Activated CD4-positive, alpha-beta memory T cell treated with anti-CD3 and anti-CD28 coated beads, Interleukin-2, amount 10 ng/mL, durations not matched to agents 7 days and 5 days (primary cell): ENCODE measurements at regions not wholly inside any gene's neighbourhood (a gene's known extent, or its start where the extent isn't known, plus 50 kb on each side); places are given as distances from the start of the nearest gene placed in this dataset.

Source experiments
- CTCF ChIA-PET: fragments of 350-600 bp; sonication (Branson Sonifier 250); formaldehyde crosslinking; loops from one replicate; lab custom pipeline; 2021; ENCODE audit warnings: antibody characterized with exemption, inconsistent platforms; lab: Charles Lee
- POLR2A ChIA-PET: fragments of 350-600 bp; sonication (Branson Sonifier 250); formaldehyde crosslinking; loops from one replicate; lab custom pipeline; 2021; ENCODE audit warnings: antibody characterized with exemption; lab: Charles Lee
- DNase-seq: peaks from one replicate; pipeline ENCODE4 v3.0.0-alpha.2; 2020
- H3K27ac Mint-ChIP-seq: one replicate; pipeline ENCODE4 v1.8.0; 2021; ENCODE audit warnings: mild to moderate bottlenecking, mixed read lengths
- H3K27me3 Mint-ChIP-seq: one replicate; pipeline ENCODE4 v1.8.0; 2021; ENCODE audit warnings: mixed read lengths
- H3K36me3 Mint-ChIP-seq: one replicate; pipeline ENCODE4 v1.8.0; 2021; ENCODE audit warnings: low read depth, mixed read lengths
- H3K4me1 Mint-ChIP-seq: one replicate; pipeline ENCODE4 v1.8.0; 2021; ENCODE audit warnings: mixed read lengths
- H3K4me3 Mint-ChIP-seq: one replicate; pipeline ENCODE4 v1.8.0; 2021; ENCODE audit warnings: mild to moderate bottlenecking, mixed read lengths
- H3K9me3 Mint-ChIP-seq: one replicate; pipeline ENCODE4 v1.8.0; 2021; ENCODE audit warnings: mixed read lengths

GRCh38 chr5:1686016-1686802 lies 113.4 kb downstream of the MRPL36 start:
- Mint-ChIP-seq H3K27ac (no peak overlapping the region), H3K27me3 (peaks cover 12% of the 10 kb centered on the region), H3K4me1 (no peaks in the 10 kb centered on the region), H3K9me3 (peaks cover 5% of the 10 kb centered on the region), H3K36me3 (no peaks in the 10 kb centered on the region), H3K4me3 (no peak overlapping the region)
- no peak for DNase-seq
- POLR2A ChIA-PET = no interaction called here
- CTCF ChIA-PET = no interaction called here

GRCh38 chr5:1685066-1685465 lies 114.6 kb downstream of the MRPL36 start:
- ChIA-PET POLR2A (no interaction called here), CTCF (no interaction called here)
- H3K4me3 Mint-ChIP-seq = no peak overlapping the region
- peaks cover 12% of the 10 kb centered on the region for H3K27me3 Mint-ChIP-seq
- H3K36me3 Mint-ChIP-seq = no peaks in the 10 kb centered on the region
- H3K27ac Mint-ChIP-seq = no peak overlapping the region
- H3K9me3 Mint-ChIP-seq = peaks cover 5% of the 10 kb centered on the region
- DNase-seq = no peak
- H3K4me1 Mint-ChIP-seq = no peaks in the 10 kb centered on the region

- H3K36me3 Mint-ChIP-seq = no peaks in the 10 kb centered on the region
- H3K27ac Mint-ChIP-seq = no peak overlapping the region
- ChIA-PET CTCF (no interaction called here), POLR2A (no interaction called here)
- peaks cover 34% of the 10 kb centered on the region for H3K27me3 Mint-ChIP-seq
- no peak overlapping the region for H3K4me3 Mint-ChIP-seq
- no peak for DNase-seq
- no peaks in the 10 kb centered on the region for H3K4me1 Mint-ChIP-seq
- H3K9me3 Mint-ChIP-seq = no peaks in the 10 kb centered on the region
Observed at GRCh38 chr5:1681955-1682354, 117.7 kb downstream of the MRPL36 start.

GRCh38 chr5:1673042-1673677 lies 126.5 kb downstream of the MRPL36 start:
- no peaks in the 10 kb centered on the region for H3K9me3 Mint-ChIP-seq
- DNase-seq = no peak
- no peak overlapping the region for H3K27ac Mint-ChIP-seq
- no peak overlapping the region for H3K4me3 Mint-ChIP-seq
- ChIA-PET CTCF (no interaction called here), POLR2A (no interaction called here)
- no peaks in the 10 kb centered on the region for H3K4me1 Mint-ChIP-seq
- H3K36me3 Mint-ChIP-seq = no peaks in the 10 kb centered on the region
- peaks cover 57% of the 10 kb centered on the region for H3K27me3 Mint-ChIP-seq

GRCh38 chr5:1672396-1672795 lies 127.2 kb downstream of the MRPL36 start:
- H3K27me3 Mint-ChIP-seq = peaks cover 54% of the 10 kb centered on the region
- CTCF ChIA-PET = interaction anchor here (1.0 kb wide), 1 partner anchor 11 kb away, joined by 3 read pairs; no protein-coding TSS in a partner anchor

GRCh38 chr5:1671351-1671750 lies 128.3 kb downstream of the MRPL36 start:
- Mint-ChIP-seq H3K4me3 (no peak overlapping the region), H3K9me3 (no peaks in the 10 kb centered on the region), H3K27me3 (peaks cover 53% of the 10 kb centered on the region), H3K36me3 (no peaks in the 10 kb centered on the region), H3K27ac (no peak overlapping the region), H3K4me1 (peaks cover 3% of the 10 kb centered on the region)
- CTCF ChIA-PET = interaction anchor here (1.0 kb wide), 1 partner anchor 12 kb away, joined by 3 read pairs; no protein-coding TSS in a partner anchor
- POLR2A ChIA-PET = no interaction called here
- no peak for DNase-seq

More at GRCh38 chr5:1672396-1672795, 127.2 kb downstream of the MRPL36 start:
- H3K4me1 Mint-ChIP-seq = no peaks in the 10 kb centered on the region
- POLR2A ChIA-PET = no interaction called here
- H3K36me3 Mint-ChIP-seq = no peaks in the 10 kb centered on the region
- H3K9me3 Mint-ChIP-seq = no peaks in the 10 kb centered on the region
- H3K4me3 Mint-ChIP-seq = no peak overlapping the region
- DNase-seq = no peak
- H3K27ac Mint-ChIP-seq = no peak overlapping the region

GRCh38 chr5:1670351-1670750 lies 129.3 kb downstream of the MRPL36 start:
- no peak overlapping the region for H3K27ac Mint-ChIP-seq
- no peaks in the 10 kb centered on the region for H3K9me3 Mint-ChIP-seq
- DNase-seq = no peak
- peaks cover 8% of the 10 kb centered on the region for H3K4me1 Mint-ChIP-seq
- H3K36me3 Mint-ChIP-seq = no peaks in the 10 kb centered on the region
- ChIA-PET CTCF (no interaction called here), POLR2A (no interaction called here)
- peaks cover 61% of the 10 kb centered on the region for H3K27me3 Mint-ChIP-seq
- H3K4me3 Mint-ChIP-seq = no peak overlapping the region

- Mint-ChIP-seq H3K27ac (no peak overlapping the region), H3K27me3 (peaks cover 63% of the 10 kb centered on the region), H3K36me3 (no peaks in the 10 kb centered on the region), H3K4me3 (no peak overlapping the region), H3K9me3 (no peaks in the 10 kb centered on the region), H3K4me1 (peaks cover 8% of the 10 kb centered on the region)
- DNase-seq = no peak
- ChIA-PET CTCF (interaction anchor here (1.8 kb wide), 1 partner anchor 16 kb away, joined by 6 read pairs; no protein-coding TSS in a partner anchor), POLR2A (interaction anchor here (0.6 kb wide), 1 partner anchor 563 kb away, joined by 3 read pairs; no protein-coding TSS in a partner anchor)
Observed at GRCh38 chr5:1669276-1670155, 130.1 kb downstream of the MRPL36 start.

GRCh38 chr5:1668141-1668721 lies 131.4 kb downstream of the MRPL36 start:
- DNase-seq = no peak
- Mint-ChIP-seq H3K4me1 (peaks cover 8% of the 10 kb centered on the region), H3K9me3 (no peaks in the 10 kb centered on the region), H3K27me3 (peaks cover 60% of the 10 kb centered on the region), H3K27ac (no peak overlapping the region), H3K4me3 (no peak overlapping the region), H3K36me3 (no peaks in the 10 kb centered on the region)
- POLR2A ChIA-PET = no interaction called here
- CTCF ChIA-PET = interaction anchor here (0.5 to 1.8 kb wide), 2 partner anchors 15 to 20 kb away, joined by 3 to 6 read pairs; no protein-coding TSS in a partner anchor

- H3K36me3 Mint-ChIP-seq = no peaks in the 10 kb centered on the region
- POLR2A ChIA-PET = no interaction called here
- H3K4me1 Mint-ChIP-seq = peaks cover 8% of the 10 kb centered on the region
- H3K27me3 Mint-ChIP-seq = peaks cover 58% of the 10 kb centered on the region
- CTCF ChIA-PET = interaction anchor here (0.5 kb wide), 1 partner anchor 21 kb away, joined by 3 read pairs; no protein-coding TSS in a partner anchor
- no peak overlapping the region for H3K27ac Mint-ChIP-seq
- no peak overlapping the region for H3K4me3 Mint-ChIP-seq
- no peaks in the 10 kb centered on the region for H3K9me3 Mint-ChIP-seq
- DNase-seq = no peak
Observed at GRCh38 chr5:1667648-1668140, 131.9 kb downstream of the MRPL36 start.

GRCh38 chr5:1666812-1667588 lies 132.6 kb downstream of the MRPL36 start:
- H3K9me3 Mint-ChIP-seq = no peaks in the 10 kb centered on the region
- peaks cover 8% of the 10 kb centered on the region for H3K4me1 Mint-ChIP-seq
- ChIA-PET POLR2A (no interaction called here), CTCF (no interaction called here)
- H3K4me3 Mint-ChIP-seq = no peak overlapping the region
- peaks cover 55% of the 10 kb centered on the region for H3K27me3 Mint-ChIP-seq
- no peak overlapping the region for H3K27ac Mint-ChIP-seq
- DNase-seq = no peak
- H3K36me3 Mint-ChIP-seq = no peaks in the 10 kb centered on the region

GRCh38 chr5:1666221-1666620 lies 133.4 kb downstream of the MRPL36 start:
- no peak overlapping the region for H3K4me3 Mint-ChIP-seq
- peaks cover 55% of the 10 kb centered on the region for H3K27me3 Mint-ChIP-seq
- DNase-seq = no peak
- ChIA-PET POLR2A (interaction anchor here (0.6 kb wide), 1 partner anchor 32 kb away, joined by 3 read pairs; no protein-coding TSS in a partner anchor), CTCF (no interaction called here)
- no peaks in the 10 kb centered on the region for H3K9me3 Mint-ChIP-seq
- peaks cover 8% of the 10 kb centered on the region for H3K4me1 Mint-ChIP-seq
- H3K36me3 Mint-ChIP-seq = no peaks in the 10 kb centered on the region
- no peak overlapping the region for H3K27ac Mint-ChIP-seq
